Ectodermal cell (in vitro differentiated cells): ENCODE measurements at regions not wholly inside any gene's neighbourhood (a gene's known extent, or its start where the extent isn't known, plus 50 kb on each side); places are given as distances from the start of the nearest gene placed in this dataset.

Experiments used
- H3K27ac ChIP-seq: 2 replicates; pipeline ENCODE4 v1.7.0; 2013; ENCODE audit warnings: mild to moderate bottlenecking, low read depth, low read length; ENCODE audit not compliant: insufficient read depth, poor library complexity, severe bottlenecking
- H3K27me3 ChIP-seq: 2 replicates; pipeline ENCODE4 v1.7.0; 2013; ENCODE audit warnings: mild to moderate bottlenecking, low read length; ENCODE audit not compliant: insufficient read depth, control insufficient read depth, poor library complexity, severe bottlenecking
- H3K36me3 ChIP-seq: one replicate; pipeline ENCODE4 v1.7.0; 2013; ENCODE audit warnings: low read length; ENCODE audit not compliant: control insufficient read depth, insufficient read depth
- H3K4me1 ChIP-seq: one replicate; pipeline ENCODE4 v1.7.0; 2013; ENCODE audit warnings: low read length; ENCODE audit not compliant: control insufficient read depth, insufficient read depth
- H3K4me3 ChIP-seq: 2 replicates; pipeline ENCODE4 v1.7.0; 2013; ENCODE audit warnings: low read depth, low read length, control low read depth; ENCODE audit not compliant: insufficient read depth
- H3K9me3 ChIP-seq: 2 replicates; pipeline ENCODE4 v1.7.0; 2013; ENCODE audit warnings: mild to moderate bottlenecking, low read length, moderate library complexity; ENCODE audit not compliant: control insufficient read depth
- WGBS, 2 experiments: methylation state at CpG; one replicate each; pipeline ENCODE4 v1.1.7; 2013; ENCODE audit warnings: missing lambda C conversion rate in 2 of 2; 5-methylcytosine and 5-hydroxymethylcytosine counted together

DNA sequence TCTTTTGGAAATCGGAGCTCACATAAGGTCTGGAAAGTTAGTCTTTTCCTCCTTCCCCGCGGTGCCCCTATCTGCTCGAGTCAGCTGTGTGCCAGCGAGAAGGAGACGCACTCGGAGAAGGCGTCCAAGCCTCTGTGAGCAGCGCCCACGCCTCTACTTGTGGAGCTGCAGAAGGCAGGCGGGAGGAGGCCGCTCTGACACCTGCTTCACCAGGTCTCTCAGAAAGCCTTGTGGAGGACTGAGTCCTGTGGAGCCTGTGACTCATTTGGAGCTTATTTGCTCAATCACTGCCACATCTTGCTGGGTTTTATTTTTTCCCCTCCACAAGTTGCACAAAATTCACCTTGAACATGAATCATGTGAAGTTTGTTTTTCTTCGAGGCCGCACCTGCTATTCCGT is 117.5 kb downstream of the IRX2 start:
- H3K9me3 ChIP-seq, result no peaks in the 10 kb centered on the region
- no peaks in the 10 kb centered on the region for H3K27me3 ChIP-seq
- no peak overlapping the region for H3K4me3 ChIP-seq
- no peaks in the 10 kb centered on the region for H3K36me3 ChIP-seq
- H3K4me1 ChIP-seq, result no peaks in the 10 kb centered on the region
- no peak overlapping the region for H3K27ac ChIP-seq
- 96% methylated on average over 15 of the region's 15 CpGs for WGBS, 2 experiments

DNA sequence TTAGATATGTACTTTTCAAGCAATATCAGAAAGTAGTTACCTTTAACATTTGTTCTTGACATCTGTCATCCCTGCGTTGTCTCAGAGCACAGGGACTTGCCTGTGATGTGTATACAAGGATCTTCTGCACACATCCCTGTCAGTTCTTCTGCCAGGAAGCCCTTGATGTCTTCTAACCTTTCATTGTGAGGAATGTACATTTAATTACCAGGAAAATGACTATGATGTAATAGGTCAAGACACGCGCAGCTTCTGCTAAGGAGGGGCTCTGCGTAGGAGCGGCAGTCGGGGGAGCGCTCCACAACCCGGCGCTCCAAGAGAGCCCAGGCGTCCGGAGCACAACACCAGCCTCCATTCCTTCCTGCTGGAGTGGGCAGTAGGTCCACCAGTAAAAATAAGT is 119.7 kb downstream of the IRX2 start:
- H3K36me3 ChIP-seq, result no peaks in the 10 kb centered on the region
- no peak overlapping the region for H3K4me3 ChIP-seq
- H3K27me3 ChIP-seq, result no peaks in the 10 kb centered on the region
- H3K9me3 ChIP-seq, result no peaks in the 10 kb centered on the region
- H3K27ac ChIP-seq, result no peak overlapping the region
- 90 to 94% methylated on average over 11 of the region's 11 CpGs for WGBS, 2 experiments
- H3K4me1 ChIP-seq, result no peaks in the 10 kb centered on the region

DNA sequence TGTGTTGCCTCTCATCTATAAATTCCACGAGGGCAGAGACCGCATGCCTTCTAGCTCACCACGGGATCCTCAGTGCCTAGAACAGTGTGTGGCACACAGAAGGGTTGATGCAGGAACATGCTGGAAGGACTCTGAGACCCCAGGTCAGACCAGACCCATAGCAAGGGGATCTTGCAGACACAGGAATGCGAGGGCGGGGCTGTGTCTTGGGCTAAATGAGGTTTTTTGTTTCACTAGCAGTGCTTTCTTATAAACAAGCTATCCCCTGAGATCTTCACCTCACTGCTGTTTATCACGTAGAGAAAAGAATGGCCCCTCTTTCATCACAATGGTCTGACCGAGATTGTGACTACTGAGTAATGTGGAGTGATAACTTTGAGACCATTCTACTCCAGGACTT is 122.4 kb downstream of the IRX2 start:
- Histone ChIP-seq H3K27me3 (no peaks in the 10 kb centered on the region), H3K27ac (no peak overlapping the region), H3K9me3 (no peaks in the 10 kb centered on the region), H3K36me3 (no peaks in the 10 kb centered on the region), H3K4me3 (no peak overlapping the region), H3K4me1 (no peaks in the 10 kb centered on the region)
- WGBS, 2 experiments, result 76 to 77% methylated on average over 6 to 7 of the region's 7 CpGs

DNA sequence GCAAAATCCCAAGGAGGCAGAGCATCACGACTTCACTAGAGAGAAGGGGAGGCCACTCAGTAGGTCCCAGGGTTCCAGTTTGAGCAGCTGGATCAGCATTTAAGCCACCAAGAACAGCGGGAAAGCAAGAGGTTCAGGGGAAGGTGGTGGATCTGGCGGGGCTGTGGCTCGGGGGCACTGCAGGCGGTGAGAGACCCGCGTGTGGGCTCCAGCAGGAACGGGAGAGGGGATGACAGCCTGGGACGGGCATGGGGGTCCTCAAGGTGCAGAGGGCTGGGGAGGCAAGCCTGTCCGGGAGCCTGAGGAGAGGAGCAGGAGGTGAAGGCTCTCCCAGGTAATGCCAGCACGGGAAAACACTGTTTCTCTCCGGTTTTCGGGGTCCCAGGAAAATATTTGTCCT is 123.6 kb downstream of the IRX2 start:
- H3K36me3 ChIP-seq, result no peaks in the 10 kb centered on the region
- no peak overlapping the region for H3K27ac ChIP-seq
- WGBS, 2 experiments, result 96% methylated on average over 13 of the region's 13 CpGs
- no peak overlapping the region for H3K4me3 ChIP-seq
- no peaks in the 10 kb centered on the region for H3K4me1 ChIP-seq
- H3K9me3 ChIP-seq, result no peaks in the 10 kb centered on the region
- no peaks in the 10 kb centered on the region for H3K27me3 ChIP-seq

DNA sequence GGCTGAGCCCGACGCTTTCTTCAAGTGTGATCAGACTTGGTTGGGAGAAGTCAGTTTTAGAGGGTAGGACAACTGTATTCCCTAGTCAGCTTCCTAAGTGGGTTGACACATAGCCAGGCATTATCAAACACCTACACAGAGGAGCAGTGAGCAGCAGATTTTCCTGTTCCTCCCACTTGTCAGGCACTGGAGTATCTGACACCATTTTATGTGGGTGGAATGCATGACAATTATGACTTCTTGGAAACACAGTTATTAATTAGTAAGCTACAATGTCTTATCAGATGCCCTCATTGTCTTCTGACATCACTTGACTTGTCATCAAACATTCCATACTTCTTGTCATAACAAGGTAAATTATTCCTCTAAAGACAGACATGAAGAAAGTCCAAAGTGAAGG is 124.9 kb downstream of the IRX2 start:
- Histone ChIP-seq H3K4me3 (no peak overlapping the region), H3K9me3 (no peaks in the 10 kb centered on the region), H3K27ac (no peak overlapping the region), H3K4me1 (no peaks in the 10 kb centered on the region), H3K36me3 (no peaks in the 10 kb centered on the region), H3K27me3 (no peaks in the 10 kb centered on the region)
- 95 to 100% methylated on average over 2 of the region's 2 CpGs for WGBS, 2 experiments

DNA sequence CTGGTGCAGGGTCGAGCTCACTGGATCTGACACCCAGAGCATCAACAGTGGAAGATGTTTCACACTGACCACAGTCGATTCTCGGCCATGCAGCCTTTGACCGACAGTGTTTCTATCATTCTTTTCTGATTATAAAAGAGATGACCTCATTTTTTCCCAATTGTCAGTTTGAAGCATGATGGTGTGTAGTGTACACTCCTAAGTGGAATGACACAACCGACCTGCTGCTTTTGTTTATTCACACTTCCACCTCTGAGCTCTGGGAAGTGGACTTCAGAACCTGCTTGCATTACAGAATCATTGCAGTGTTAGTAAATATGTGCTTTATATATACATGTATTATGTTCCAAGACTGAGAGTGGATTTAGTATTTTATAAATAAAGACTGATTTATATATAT is 128.6 kb downstream of the IRX2 start:
- Histone ChIP-seq H3K4me3 (no peak overlapping the region), H3K27ac (no peak overlapping the region), H3K9me3 (no peaks in the 10 kb centered on the region), H3K36me3 (no peaks in the 10 kb centered on the region), H3K4me1 (no peaks in the 10 kb centered on the region), H3K27me3 (no peaks in the 10 kb centered on the region)
- WGBS, 2 experiments, result 94 to 96% methylated on average over 5 of the region's 5 CpGs

DNA sequence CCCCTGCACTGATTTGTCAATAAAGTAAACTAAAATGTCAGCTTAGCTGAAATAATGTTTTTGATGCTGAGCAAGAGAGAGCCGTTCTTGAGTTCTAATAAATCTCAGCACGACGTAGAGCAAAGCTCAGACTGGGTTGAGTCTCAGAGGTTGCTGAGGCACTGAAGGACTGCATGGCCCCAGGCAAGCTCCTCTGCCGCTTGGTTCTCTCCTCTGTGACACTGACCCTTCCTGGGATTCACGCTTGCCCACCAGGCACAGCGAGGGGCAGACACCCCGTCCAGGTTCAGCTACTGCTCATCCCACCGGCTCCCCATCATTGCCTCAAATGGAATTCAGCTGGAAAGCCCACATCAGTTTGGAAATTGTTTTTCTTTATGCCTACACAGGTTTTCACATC is 129.8 kb downstream of the IRX2 start:
- WGBS, 2 experiments, result 92 to 93% methylated on average over 8 of the region's 8 CpGs
- H3K4me3 ChIP-seq, result no peak overlapping the region
- no peaks in the 10 kb centered on the region for H3K36me3 ChIP-seq
- H3K9me3 ChIP-seq, result no peaks in the 10 kb centered on the region
- H3K27ac ChIP-seq, result no peak overlapping the region
- no peaks in the 10 kb centered on the region for H3K27me3 ChIP-seq
- H3K4me1 ChIP-seq, result no peaks in the 10 kb centered on the region

DNA sequence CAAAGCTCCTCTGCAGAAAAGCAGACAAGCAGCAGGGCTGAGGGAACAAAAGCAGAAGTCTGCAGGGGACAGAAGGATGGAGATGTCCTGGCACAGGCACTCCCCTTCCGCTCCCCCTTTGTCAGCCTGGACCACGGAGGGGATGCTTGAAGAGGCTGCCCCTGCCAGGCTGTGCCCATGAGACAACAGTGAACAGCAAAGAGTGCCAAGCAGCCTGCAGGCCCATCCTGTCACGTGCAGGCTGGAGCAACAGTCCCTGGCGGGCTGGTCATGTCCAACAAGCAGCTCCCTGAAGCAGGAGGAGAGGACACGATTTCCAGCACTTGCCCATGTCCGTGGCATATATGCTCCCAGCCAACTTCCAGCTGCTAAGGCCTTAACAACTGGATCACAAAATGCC is 132.3 kb downstream of the IRX2 start:
- WGBS, 2 experiments, result 93 to 94% methylated on average over 6 of the region's 6 CpGs
- H3K4me1 ChIP-seq, result no peaks in the 10 kb centered on the region
- no peaks in the 10 kb centered on the region for H3K27me3 ChIP-seq
- H3K27ac ChIP-seq, result no peak overlapping the region
- H3K4me3 ChIP-seq, result no peak overlapping the region
- no peaks in the 10 kb centered on the region for H3K9me3 ChIP-seq
- no peaks in the 10 kb centered on the region for H3K36me3 ChIP-seq

DNA sequence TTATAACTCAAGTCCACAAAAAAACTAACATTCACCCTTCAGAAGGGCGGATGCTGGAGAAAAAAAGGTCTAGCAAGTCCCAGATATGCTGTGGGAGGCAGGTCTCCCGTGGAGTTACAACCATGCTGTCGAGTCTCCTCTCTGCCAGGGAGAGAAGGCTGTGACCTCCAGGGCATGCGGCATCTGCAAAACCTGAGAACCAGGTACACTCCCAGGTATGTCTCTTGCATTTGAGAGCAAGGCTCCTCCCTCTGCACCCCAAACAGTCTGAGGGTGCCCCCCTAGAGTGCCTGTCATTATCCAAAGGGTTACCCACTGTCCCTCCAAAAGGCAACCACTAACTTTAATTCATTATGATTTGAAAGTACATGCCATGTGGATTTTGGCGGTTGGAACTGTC is 134.0 kb downstream of the IRX2 start:
- H3K4me3 ChIP-seq, result no peak overlapping the region
- no peaks in the 10 kb centered on the region for H3K27me3 ChIP-seq
- H3K27ac ChIP-seq, result no peak overlapping the region
- no peaks in the 10 kb centered on the region for H3K36me3 ChIP-seq
- H3K4me1 ChIP-seq, result no peaks in the 10 kb centered on the region
- 91 to 95% methylated on average over 5 of the region's 5 CpGs for WGBS, 2 experiments
- no peaks in the 10 kb centered on the region for H3K9me3 ChIP-seq

DNA sequence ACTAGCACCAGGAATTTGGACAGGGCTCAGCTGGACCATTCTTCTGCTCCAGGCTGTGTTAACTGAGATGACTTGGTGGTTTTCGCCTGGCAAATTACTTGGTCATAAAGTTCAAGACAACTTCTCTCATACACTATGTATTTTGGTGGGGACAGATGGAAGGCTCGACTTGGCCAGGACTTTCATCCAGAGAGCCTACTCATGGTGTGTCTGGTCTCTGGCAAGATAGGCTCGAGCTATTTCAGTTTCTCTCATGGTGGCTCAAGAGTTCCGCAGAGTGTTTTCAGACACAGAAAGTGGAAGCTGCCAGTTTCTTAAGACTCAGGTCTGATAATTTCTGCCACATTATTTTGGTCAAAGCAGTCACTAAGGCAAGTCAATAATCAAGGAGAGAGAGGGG is 135.6 kb downstream of the IRX2 start:
- Histone ChIP-seq H3K9me3 (no peaks in the 10 kb centered on the region), H3K4me3 (no peak overlapping the region), H3K36me3 (no peaks in the 10 kb centered on the region), H3K4me1 (no peaks in the 10 kb centered on the region), H3K27me3 (no peaks in the 10 kb centered on the region), H3K27ac (no peak overlapping the region)
- 94 to 97% methylated on average over 3 to 4 of the region's 4 CpGs for WGBS, 2 experiments

DNA sequence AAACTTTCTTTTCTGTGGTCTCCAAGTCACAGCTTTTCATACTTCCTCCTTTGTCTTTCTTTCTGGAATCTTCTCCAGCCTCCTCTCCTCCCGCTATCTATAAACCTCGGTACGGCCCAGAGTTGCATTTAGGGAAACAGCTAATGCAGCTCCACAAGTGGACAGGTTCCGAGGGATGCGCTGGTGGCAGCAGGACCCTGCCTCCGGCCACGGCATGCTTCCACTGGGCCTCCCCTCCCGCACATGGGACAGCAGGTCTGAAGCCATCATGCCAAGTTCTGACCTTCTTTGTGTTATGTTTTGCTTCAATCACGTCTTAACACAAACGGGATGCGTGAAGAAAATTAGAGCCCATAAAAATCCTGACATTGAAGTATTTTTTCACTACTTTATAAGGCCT is 136.9 kb downstream of the IRX2 start:
- whole genome bisulfite sequencing, 2 experiments, result 87% methylated on average over 11 of the region's 11 CpGs
- H3K4me3 ChIP-seq, result no peak overlapping the region
- H3K9me3 ChIP-seq, result no peaks in the 10 kb centered on the region
- no peaks in the 10 kb centered on the region for H3K27me3 ChIP-seq
- no peak overlapping the region for H3K27ac ChIP-seq
- no peaks in the 10 kb centered on the region for H3K36me3 ChIP-seq
- no peaks in the 10 kb centered on the region for H3K4me1 ChIP-seq
